Gastrocnemius medialis (tissue), 4 donors: ENCODE measurements at regions not wholly inside any gene's neighbourhood (a gene's known extent, or its start where the extent isn't known, plus 50 kb on each side); places are given as distances from the start of the nearest gene placed in this dataset.

Experiments used
- CTCF ChIP-seq, 5 experiments: fragments of 450-650 bp in 3 of 5; fragments of 200-600 bp in 2 of 5; sonication (generic) in 2 of 5; IDR thresholded peaks in 4 of 5; conservative IDR thresholded peaks in 1 of 5; 1 replicate in 4 of 5; 2 replicates in 1 of 5; pipeline ENCODE4 v1.5.1; 2016 to 2019; ENCODE audit warnings: antibody characterized with exemption in 5 of 5, mild to moderate bottlenecking in 3 of 5, moderate library complexity in 3 of 5
- POLR2A ChIP-seq, 2 donors: fragments of 450-650 bp; IDR thresholded peaks; one replicate each; pipeline ENCODE4 v1.6.1; 2017; ENCODE audit warnings: antibody characterized with exemption in 2 of 2, mild to moderate bottlenecking in 2 of 2, moderate library complexity in 2 of 2

GRCh38 chr21:24840287-24840686, 767.0 kb downstream of the MRPL39 start:
- no peak for TF ChIP-seq CTCF (IDR thresholded peaks at IDR 0.05 in 4 of 5, conservative IDR thresholded peaks at IDR 0.05 in 1 of 5)
- no peak for TF ChIP-seq POLR2A (IDR thresholded peaks at IDR 0.05)
